Thoracic aorta (tissue), 2 donors: ENCODE measurements at regions not wholly inside any gene's neighbourhood (a gene's known extent, or its start where the extent isn't known, plus 50 kb on each side); places are given as distances from the start of the nearest gene placed in this dataset.

ENCODE experiments used
- ATAC-seq: fragments of 150-250 bp; one replicate; pipeline ENCODE4 v1.8.0; 2017; ENCODE audit warnings: low read depth; ENCODE audit not compliant: insufficient number of reproducible peaks, low FRiP score
- DNase-seq: peaks from one replicate; pipeline ENCODE4 v3.0.0-alpha.2; 2020; ENCODE audit warnings: low spot score
- H3K27ac ChIP-seq, 2 donors: fragments of 200-600 bp; sonication (generic); 1 replicate in 1 of 2; 2 replicates in 1 of 2; pipeline ENCODE4 v1.5.1; 2016; ENCODE audit warnings: mild to moderate bottlenecking in 2 of 2, moderate library complexity in 2 of 2
- H3K27me3 ChIP-seq: fragments of 200-600 bp; sonication (generic); replicated peaks from 2 replicates; pipeline ENCODE4 v1.6.0; 2016; ENCODE audit warnings: mild to moderate bottlenecking; ENCODE audit not compliant: insufficient read depth
- H3K36me3 ChIP-seq: fragments of 200-600 bp; sonication (generic); one replicate; pipeline ENCODE4 v1.5.1; 2016
- H3K4me1 ChIP-seq, 2 donors: fragments of 200-600 bp; sonication (generic); 1 replicate in 1 of 2; 2 replicates in 1 of 2; pipeline versions ENCODE4 v1.5.1 to v1.6.0; 2016; ENCODE audit warnings: low read depth in 2 of 2, mild to moderate bottlenecking in 1 of 2; ENCODE audit not compliant: control insufficient read depth in 1 of 2
- H3K4me3 ChIP-seq: fragments of 200-600 bp; sonication (generic); 2 replicates; pipeline ENCODE4 v1.5.1; 2016; ENCODE audit warnings: mild to moderate bottlenecking
- H3K9me3 ChIP-seq: fragments of 200-600 bp; sonication (generic); 2 replicates; pipeline ENCODE4 v1.5.1; 2016
- TF ChIP-seq, protein P1 (sequence below): fragments of 200-600 bp; sonication (generic); IDR thresholded peaks from one replicate; pipeline ENCODE4 v1.5.1; 2019; ENCODE audit warnings: antibody characterized with exemption

DNA sequence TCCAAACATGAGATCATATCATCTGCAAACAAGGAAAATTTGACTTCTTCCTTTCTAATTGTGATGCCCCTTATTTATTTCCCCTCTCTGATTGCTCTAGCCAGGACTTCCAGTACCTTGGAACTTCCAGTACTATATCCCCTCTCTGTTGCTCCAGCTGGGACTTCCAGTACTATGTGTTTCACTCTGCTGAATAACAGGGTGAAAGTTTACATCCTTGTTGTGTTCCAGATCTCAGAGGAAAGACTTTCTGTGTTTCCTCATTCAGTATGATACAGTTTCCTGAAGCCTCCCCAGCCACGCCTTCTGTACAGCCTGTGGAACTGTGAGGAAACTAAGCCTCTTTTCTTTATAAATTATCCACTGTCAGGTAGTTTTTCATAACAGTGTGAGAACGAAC, 381.3 kb upstream of the FAM47C start:
- H3K27ac ChIP-seq: no peak overlapping the region
- TF ChIP-seq, protein P1, sequence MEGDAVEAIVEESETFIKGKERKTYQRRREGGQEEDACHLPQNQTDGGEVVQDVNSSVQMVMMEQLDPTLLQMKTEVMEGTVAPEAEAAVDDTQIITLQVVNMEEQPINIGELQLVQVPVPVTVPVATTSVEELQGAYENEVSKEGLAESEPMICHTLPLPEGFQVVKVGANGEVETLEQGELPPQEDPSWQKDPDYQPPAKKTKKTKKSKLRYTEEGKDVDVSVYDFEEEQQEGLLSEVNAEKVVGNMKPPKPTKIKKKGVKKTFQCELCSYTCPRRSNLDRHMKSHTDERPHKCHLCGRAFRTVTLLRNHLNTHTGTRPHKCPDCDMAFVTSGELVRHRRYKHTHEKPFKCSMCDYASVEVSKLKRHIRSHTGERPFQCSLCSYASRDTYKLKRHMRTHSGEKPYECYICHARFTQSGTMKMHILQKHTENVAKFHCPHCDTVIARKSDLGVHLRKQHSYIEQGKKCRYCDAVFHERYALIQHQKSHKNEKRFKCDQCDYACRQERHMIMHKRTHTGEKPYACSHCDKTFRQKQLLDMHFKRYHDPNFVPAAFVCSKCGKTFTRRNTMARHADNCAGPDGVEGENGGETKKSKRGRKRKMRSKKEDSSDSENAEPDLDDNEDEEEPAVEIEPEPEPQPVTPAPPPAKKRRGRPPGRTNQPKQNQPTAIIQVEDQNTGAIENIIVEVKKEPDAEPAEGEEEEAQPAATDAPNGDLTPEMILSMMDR: no peak
- H3K4me1 ChIP-seq: no peaks in the 10 kb centered on the region
- DNase-seq (no peak), ATAC-seq (no peak)
- no peaks in the 10 kb centered on the region for H3K9me3 ChIP-seq
- H3K27me3 ChIP-seq: no peaks in the 10 kb centered on the region
- no peaks in the 10 kb centered on the region for H3K36me3 ChIP-seq
- H3K4me3 ChIP-seq: no peak overlapping the region

DNA sequence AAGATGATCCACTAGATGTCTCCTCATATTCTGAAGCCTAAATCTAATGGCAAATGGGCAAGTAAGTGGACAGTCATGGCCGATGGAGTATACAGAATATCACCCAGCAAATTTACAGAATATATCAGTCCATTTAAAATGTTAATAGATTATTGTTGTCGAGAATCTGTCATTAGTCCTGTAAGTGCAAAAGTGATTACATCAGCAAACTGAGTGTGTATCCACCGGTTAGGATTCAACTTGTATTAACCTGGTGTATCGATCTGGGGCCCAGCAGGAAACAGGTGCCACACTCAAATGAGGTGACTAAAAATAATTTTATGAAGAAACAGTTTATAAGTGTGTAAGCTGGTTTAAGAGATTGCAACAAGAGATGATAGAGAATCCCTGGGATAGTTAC, 367.9 kb upstream of the FAM47C start:
- TF ChIP-seq, protein P1: no peak
- Histone ChIP-seq H3K4me1 (no peaks in the 10 kb centered on the region), H3K27ac (no peak overlapping the region), H3K4me3 (no peak overlapping the region), H3K9me3 (no peaks in the 10 kb centered on the region), H3K27me3 (no peaks in the 10 kb centered on the region), H3K36me3 (no peaks in the 10 kb centered on the region)
- ATAC-seq (no peak), DNase-seq (no peak)

DNA sequence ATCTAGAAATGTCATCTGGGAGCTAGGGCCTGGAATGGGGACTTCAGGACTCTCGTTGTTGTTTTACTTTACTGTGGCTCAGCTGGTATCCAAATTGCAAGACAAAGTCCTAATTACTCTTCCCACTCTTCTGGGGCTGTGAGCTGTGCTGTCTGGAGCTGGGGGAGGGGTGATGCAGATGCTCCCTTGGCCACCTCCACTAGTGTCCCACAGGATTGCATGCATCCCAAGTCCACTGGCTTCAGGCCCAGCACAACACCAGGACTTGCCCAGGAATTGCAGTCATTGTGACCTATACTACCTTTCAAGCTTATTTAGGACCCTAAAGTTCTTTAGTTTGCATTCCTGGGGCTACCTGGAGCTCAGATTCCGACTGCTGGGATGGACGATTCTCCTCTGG, 366.1 kb upstream of the FAM47C start:
- no peak overlapping the region for H3K27ac ChIP-seq
- no peaks in the 10 kb centered on the region for H3K4me1 ChIP-seq
- H3K9me3 ChIP-seq: no peaks in the 10 kb centered on the region
- no peaks in the 10 kb centered on the region for H3K36me3 ChIP-seq
- TF ChIP-seq, protein P1: no peak
- H3K27me3 ChIP-seq: no peaks in the 10 kb centered on the region
- no peak overlapping the region for H3K4me3 ChIP-seq
- DNase-seq (no peak), ATAC-seq (no peak)

DNA sequence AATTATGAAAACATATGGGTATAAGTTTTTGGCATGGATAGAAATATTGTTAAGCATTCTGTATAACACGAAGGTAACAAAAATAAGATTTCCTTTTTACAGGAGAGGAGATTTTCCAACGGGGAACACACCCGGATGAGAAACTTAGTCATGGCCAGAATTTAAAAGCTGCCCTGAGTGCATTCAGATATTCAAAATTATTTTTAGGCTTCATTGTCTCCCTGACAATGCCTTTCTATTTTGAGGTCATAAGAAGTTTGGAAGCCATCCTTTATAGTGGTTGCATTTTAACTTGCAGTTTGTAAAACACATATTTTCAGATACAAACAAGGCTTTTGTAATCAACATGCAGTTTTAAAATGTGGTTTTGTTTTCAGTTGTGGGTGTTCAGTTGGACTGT, 357.5 kb upstream of the FAM47C start:
- no peak for ATAC-seq

DNA sequence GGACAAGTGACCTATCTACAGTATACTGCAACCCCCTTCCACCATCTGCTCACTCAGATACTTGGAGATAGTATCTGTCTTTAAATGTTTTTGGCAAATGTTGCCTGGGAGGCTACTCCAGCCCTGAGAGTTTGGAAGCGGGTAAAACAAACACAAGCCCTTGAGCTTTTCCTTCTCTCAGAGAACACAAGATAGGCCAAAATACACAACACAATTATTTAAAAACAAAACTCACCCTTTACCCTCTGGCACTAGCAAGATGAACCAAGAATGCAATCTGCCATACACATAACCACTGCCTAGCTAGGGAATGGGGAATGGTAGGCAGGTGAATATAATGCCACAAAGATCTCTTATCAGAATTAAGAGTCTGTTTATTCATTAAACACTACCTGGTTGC, 324.7 kb upstream of the FAM47C start:
- Histone ChIP-seq H3K27me3 (no peaks in the 10 kb centered on the region), H3K4me1 (peaks cover 0 to 21% of the 10 kb centered on the region in 2 donors), H3K9me3 (no peaks in the 10 kb centered on the region), H3K36me3 (no peaks in the 10 kb centered on the region), H3K4me3 (no peak overlapping the region), H3K27ac (no peak overlapping the region)
- TF ChIP-seq, protein P1: no peak
- DNase-seq: no peak
- ATAC-seq: no peak

More for the DNA sequence above, 357.5 kb upstream of the FAM47C start:
- DNase-seq: no peak
- no peaks in the 10 kb centered on the region for H3K27me3 ChIP-seq
- TF ChIP-seq, protein P1: no peak
- no peak overlapping the region for H3K4me3 ChIP-seq
- no peaks in the 10 kb centered on the region for H3K9me3 ChIP-seq
- no peak overlapping the region for H3K27ac ChIP-seq
- H3K36me3 ChIP-seq: no peaks in the 10 kb centered on the region
- H3K4me1 ChIP-seq: no peaks in the 10 kb centered on the region
